Neural cell (in vitro differentiated cells): ENCODE measurements at regions not wholly inside any gene's neighbourhood (a gene's known extent, or its start where the extent isn't known, plus 50 kb on each side); places are given as distances from the start of the nearest gene placed in this dataset.

Source experiments
- H2AFZ ChIP-seq: fragments of 200-600, 300-800 bp; sonication (generic), shearing (Covaris generic); 2 replicates; pipeline ENCODE4 v1.6.0; 2014; ENCODE audit warnings: low read depth, mild to moderate bottlenecking, antibody characterized with exemption, low read length, moderate library complexity
- H3F3A ChIP-seq: fragments of 200-600 bp; shearing (Covaris generic); 2 replicates; pipeline ENCODE4 v1.6.1; 2016; ENCODE audit warnings: mild to moderate bottlenecking, moderate library complexity, mixed read lengths, antibody characterized with exemption, low read length; ENCODE audit not compliant: insufficient read depth, poor library complexity, severe bottlenecking
- H3K27ac ChIP-seq: fragments of 200-600, 300-800 bp; sonication (generic), shearing (Covaris generic); 2 replicates; pipeline ENCODE4 v1.5.1; 2014; ENCODE audit warnings: mild to moderate bottlenecking, low read length, moderate library complexity
- H3K27me3 ChIP-seq: fragments of 300-800, 200-600 bp; sonication (generic), shearing (Covaris generic); 2 replicates; pipeline ENCODE4 v1.6.0; 2014; ENCODE audit warnings: mild to moderate bottlenecking, low read depth, low read length, moderate library complexity; ENCODE audit not compliant: insufficient read depth
- H3K36me3 ChIP-seq: fragments of 300-800, 200-600 bp; sonication (generic), shearing (Covaris generic); 2 replicates; pipeline ENCODE4 v1.5.1; 2014; ENCODE audit warnings: mild to moderate bottlenecking, antibody characterized with exemption, low read length, moderate library complexity; ENCODE audit not compliant: insufficient read depth
- H3K4me2 ChIP-seq: fragments of 300-800, 200-600 bp; sonication (generic), shearing (Covaris generic); 2 replicates; pipeline ENCODE4 v1.6.0; 2014; ENCODE audit warnings: mild to moderate bottlenecking, low read length
- H3K4me3 ChIP-seq: fragments of 300-800, 200-600 bp; sonication (generic), shearing (Covaris generic); 2 replicates; pipeline ENCODE4 v1.5.1; 2014; ENCODE audit warnings: mild to moderate bottlenecking, low read length, moderate library complexity
- H3K79me2 ChIP-seq: fragments of 200-600 bp; shearing (Covaris generic); replicated peaks from 2 replicates; pipeline ENCODE4 v1.6.0; 2014; ENCODE audit warnings: mild to moderate bottlenecking, low read length, moderate library complexity; ENCODE audit not compliant: insufficient read depth
- H3K9ac ChIP-seq: fragments of 300-800, 200-600 bp; sonication (generic), shearing (Covaris generic); 2 replicates; pipeline ENCODE4 v1.6.1; 2016; ENCODE audit warnings: mild to moderate bottlenecking, low read length, mixed read lengths
- H3K9me2 ChIP-seq: fragments of 200-600 bp; shearing (Covaris generic); 2 replicates; pipeline ENCODE4 v1.6.1; 2016; ENCODE audit warnings: mild to moderate bottlenecking, low read length, mixed read lengths; ENCODE audit not compliant: insufficient read depth
- H3K9me3 ChIP-seq: fragments of 200-600, 300-800 bp; sonication (generic), shearing (Covaris generic); 2 replicates; pipeline ENCODE4 v1.6.1; 2016; ENCODE audit warnings: mild to moderate bottlenecking, mixed run types, low read length, moderate library complexity, mixed read lengths
- H4K20me1 ChIP-seq: fragments of 200-600 bp; shearing (Covaris generic); 2 replicates; pipeline ENCODE4 v1.6.1; 2016; ENCODE audit warnings: mild to moderate bottlenecking, mixed run types; ENCODE audit not compliant: insufficient read depth
- CTCF ChIP-seq: fragments of 450-650 bp; IDR thresholded peaks from 2 replicates; pipeline ENCODE4 v1.5.1; 2014; ENCODE audit warnings: antibody characterized with exemption, mild to moderate bottlenecking, moderate library complexity; ENCODE audit not compliant: poor library complexity, severe bottlenecking
- EP300 ChIP-seq: fragments of 450-650 bp; conservative IDR thresholded peaks from 2 replicates; pipeline ENCODE4 v1.6.1; 2014; ENCODE audit warnings: antibody characterized with exemption, mild to moderate bottlenecking, moderate library complexity; ENCODE audit not compliant: poor library complexity, severe bottlenecking
- EZH2 ChIP-seq: fragments of 200-600, 300-800 bp; shearing (Covaris generic), sonication (generic); IDR thresholded peaks from 2 replicates; pipeline ENCODE4 v1.6.1; 2014; ENCODE audit warnings: antibody characterized with exemption, low read length, borderline replicate concordance, mild to moderate bottlenecking; ENCODE audit not compliant: insufficient read depth, poor library complexity, severe bottlenecking
- MXI1 ChIP-seq: fragments of 450-650 bp; conservative IDR thresholded peaks from 2 replicates; pipeline ENCODE4 v1.6.1; 2014; ENCODE audit warnings: antibody characterized with exemption, mild to moderate bottlenecking; ENCODE audit not compliant: poor library complexity, severe bottlenecking
- POLR2AphosphoS5 ChIP-seq: IDR thresholded peaks from 2 replicates; pipeline ENCODE4 v1.6.1; 2012
- RAD21 ChIP-seq: fragments of 450-650 bp; conservative IDR thresholded peaks from 2 replicates; pipeline ENCODE4 v1.6.1; 2014; ENCODE audit warnings: antibody characterized with exemption, mild to moderate bottlenecking, moderate library complexity
- REST ChIP-seq: IDR thresholded peaks from 2 replicates; pipeline ENCODE4 v1.6.1; 2012; ENCODE audit warnings: borderline replicate concordance
- SMC3 ChIP-seq: fragments of 450-650 bp; conservative IDR thresholded peaks from 2 replicates; pipeline ENCODE4 v1.6.1; 2014; ENCODE audit warnings: antibody characterized with exemption, mild to moderate bottlenecking, moderate library complexity; ENCODE audit not compliant: poor library complexity
- TAF1 ChIP-seq: IDR thresholded peaks from 2 replicates; pipeline ENCODE4 v1.6.1; 2012; ENCODE audit warnings: low read depth

DNA sequence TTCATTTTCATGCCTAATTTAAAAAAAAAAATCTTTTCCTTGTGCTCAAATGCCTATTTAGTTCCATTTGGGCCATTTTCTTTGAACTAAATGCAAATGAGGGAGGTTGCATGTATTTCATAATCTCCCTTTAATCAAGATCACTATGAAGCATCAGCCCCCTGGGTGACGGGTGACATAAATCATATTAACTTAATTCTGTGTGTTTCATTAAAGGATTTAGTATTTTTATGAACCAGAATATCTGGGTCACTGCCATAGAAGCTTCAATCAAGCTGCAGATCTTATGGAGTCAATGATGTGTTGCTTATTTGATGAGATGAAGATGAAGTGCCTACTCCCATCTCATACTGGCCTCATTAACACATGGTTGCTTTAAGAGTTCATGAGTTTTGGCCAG, 301.9 kb upstream of the PRKCQ start:
- H2AFZ ChIP-seq: no peak overlapping the region
- no peak overlapping the region for H3K9ac ChIP-seq
- H3K4me3 ChIP-seq: no peak overlapping the region
- H3K36me3 ChIP-seq: no peaks in the 10 kb centered on the region
- TF ChIP-seq RAD21: no peak
- TF ChIP-seq CTCF: no peak
- no peak for TF ChIP-seq EP300
- no peak for TF ChIP-seq TAF1
- TF ChIP-seq MXI1: no peak
- no peak for TF ChIP-seq SMC3
- no peak for TF ChIP-seq POLR2AphosphoS5
- no peak for TF ChIP-seq REST
- TF ChIP-seq EZH2: no peak
- no peaks in the 10 kb centered on the region for H3F3A ChIP-seq
- H3K27me3 ChIP-seq: no peaks in the 10 kb centered on the region
- no peak overlapping the region for H3K4me2 ChIP-seq
- no peaks in the 10 kb centered on the region for H3K9me3 ChIP-seq
- no peaks in the 10 kb centered on the region for H3K79me2 ChIP-seq
- H3K9me2 ChIP-seq: no peaks in the 10 kb centered on the region
- H4K20me1 ChIP-seq: no peaks in the 10 kb centered on the region
- H3K27ac ChIP-seq: no peak overlapping the region

DNA sequence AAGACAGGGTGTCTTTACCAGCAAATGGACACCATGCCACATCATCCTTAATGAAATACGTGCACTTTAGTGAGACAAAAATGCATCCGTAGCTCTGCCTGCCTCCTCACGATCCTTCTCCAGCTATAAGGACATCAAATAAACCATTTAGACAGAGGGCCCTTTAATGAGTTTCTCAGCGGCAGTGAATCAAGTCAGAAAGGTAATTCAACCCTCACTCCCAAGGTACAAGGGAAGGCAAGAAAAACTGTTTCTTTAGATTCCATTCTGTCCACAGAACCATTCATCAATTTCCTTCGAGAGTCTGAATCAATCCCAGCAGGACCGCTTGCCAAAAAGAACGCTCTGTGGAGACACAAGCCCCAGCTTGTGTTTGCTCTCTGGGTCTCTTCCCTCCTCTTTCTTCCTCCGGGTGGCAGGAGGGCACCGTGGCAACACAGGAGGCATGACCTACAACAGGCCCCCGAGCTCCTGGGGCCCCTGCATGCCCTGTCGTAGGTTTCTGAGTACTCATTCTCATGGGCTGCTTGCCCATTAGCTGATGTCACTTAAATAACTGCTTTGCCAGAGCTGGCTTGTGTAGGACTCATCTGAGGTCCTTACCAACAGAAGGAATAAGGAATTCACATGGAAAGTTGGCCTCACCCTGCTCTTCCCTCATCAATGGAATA, 297.8 kb upstream of the PRKCQ start:
- H3K27me3 ChIP-seq: no peaks in the 10 kb centered on the region
- no peaks in the 10 kb centered on the region for H3K9me2 ChIP-seq
- no peak overlapping the region for H3K4me3 ChIP-seq
- no peaks in the 10 kb centered on the region for H3K36me3 ChIP-seq
- H3K27ac ChIP-seq: no peak overlapping the region
- H3K4me2 ChIP-seq: no peak overlapping the region
- no peak for TF ChIP-seq EZH2
- TF ChIP-seq POLR2AphosphoS5: no peak
- TF ChIP-seq EP300: no peak
- no peak for TF ChIP-seq CTCF
- TF ChIP-seq TAF1: no peak
- no peak for TF ChIP-seq MXI1
- no peaks in the 10 kb centered on the region for H3K79me2 ChIP-seq
- no peak overlapping the region for H2AFZ ChIP-seq
- no peak overlapping the region for H3K9ac ChIP-seq
- no peaks in the 10 kb centered on the region for H4K20me1 ChIP-seq
- H3F3A ChIP-seq: no peaks in the 10 kb centered on the region
- no peaks in the 10 kb centered on the region for H3K9me3 ChIP-seq
